Loucy (cell line): ENCODE measurements at regions not wholly inside any gene's neighbourhood (a gene's known extent, or its start where the extent isn't known, plus 50 kb on each side); places are given as distances from the start of the nearest gene placed in this dataset.

Source experiments
- EZH2phosphoT487 ChIP-seq: fragments of 200-600 bp; IDR thresholded peaks from 2 replicates; pipeline ENCODE4 v1.6.1; 2018; ENCODE audit warnings: antibody characterized with exemption, mild to moderate bottlenecking, moderate library complexity, borderline replicate concordance
- TF ChIP-seq, protein P1 (sequence below): fragments of 200-600 bp; sonication (generic); conservative IDR thresholded peaks from 2 replicates; pipeline ENCODE4 v1.5.1; 2014; ENCODE audit warnings: mild to moderate bottlenecking, antibody characterized with exemption, low read length

DNA sequence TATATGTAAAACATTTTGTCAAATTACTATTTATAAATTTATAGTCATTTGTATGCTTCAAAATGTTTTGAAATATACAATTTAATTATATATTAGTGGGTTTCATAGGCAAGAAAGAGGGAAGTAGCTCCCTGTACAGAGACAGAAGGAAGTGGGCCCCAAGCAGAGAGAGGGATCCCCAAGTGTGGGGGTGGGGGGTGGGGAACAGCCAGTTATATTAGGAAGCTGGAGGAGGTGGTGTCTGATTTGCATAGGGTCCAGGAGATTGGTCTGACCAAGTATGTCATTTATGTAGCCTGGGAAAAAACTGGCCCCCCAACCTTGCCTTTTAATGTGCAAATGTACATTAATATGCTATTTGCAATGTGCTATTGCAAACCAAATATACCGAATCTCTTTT lies 76.5 kb upstream of the ZSWIM2 start:
- TF ChIP-seq, protein P1, sequence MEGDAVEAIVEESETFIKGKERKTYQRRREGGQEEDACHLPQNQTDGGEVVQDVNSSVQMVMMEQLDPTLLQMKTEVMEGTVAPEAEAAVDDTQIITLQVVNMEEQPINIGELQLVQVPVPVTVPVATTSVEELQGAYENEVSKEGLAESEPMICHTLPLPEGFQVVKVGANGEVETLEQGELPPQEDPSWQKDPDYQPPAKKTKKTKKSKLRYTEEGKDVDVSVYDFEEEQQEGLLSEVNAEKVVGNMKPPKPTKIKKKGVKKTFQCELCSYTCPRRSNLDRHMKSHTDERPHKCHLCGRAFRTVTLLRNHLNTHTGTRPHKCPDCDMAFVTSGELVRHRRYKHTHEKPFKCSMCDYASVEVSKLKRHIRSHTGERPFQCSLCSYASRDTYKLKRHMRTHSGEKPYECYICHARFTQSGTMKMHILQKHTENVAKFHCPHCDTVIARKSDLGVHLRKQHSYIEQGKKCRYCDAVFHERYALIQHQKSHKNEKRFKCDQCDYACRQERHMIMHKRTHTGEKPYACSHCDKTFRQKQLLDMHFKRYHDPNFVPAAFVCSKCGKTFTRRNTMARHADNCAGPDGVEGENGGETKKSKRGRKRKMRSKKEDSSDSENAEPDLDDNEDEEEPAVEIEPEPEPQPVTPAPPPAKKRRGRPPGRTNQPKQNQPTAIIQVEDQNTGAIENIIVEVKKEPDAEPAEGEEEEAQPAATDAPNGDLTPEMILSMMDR, result no peak
- no peak for TF ChIP-seq EZH2phosphoT487
